ENCODE measurements at regions not wholly inside any gene's neighbourhood (a gene's known extent, or its start where the extent isn't known, plus 50 kb on each side); places are given as distances from the start of the nearest gene placed in this dataset.

DNA sequence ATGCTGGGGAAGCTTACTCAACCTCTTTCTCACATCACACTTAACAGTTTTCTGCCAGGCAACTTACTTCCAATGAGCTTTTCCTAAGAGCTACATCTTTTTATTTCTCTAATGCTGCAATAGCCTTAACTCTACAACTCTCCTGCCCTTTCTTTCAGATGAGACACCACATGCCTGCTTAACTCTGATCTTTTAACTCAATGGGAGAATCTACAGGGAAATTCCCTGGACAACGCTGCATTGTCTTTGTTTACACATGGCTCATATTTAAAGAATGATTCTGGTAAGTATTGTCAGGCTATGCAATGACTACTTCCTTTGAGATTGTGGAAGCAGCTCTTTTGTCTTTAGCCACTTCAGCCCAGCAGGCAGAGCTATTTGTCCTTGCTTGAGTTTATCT, 353.1 kb upstream of the BCHE start:
- TF ChIP-seq POLR2A (IDR thresholded peaks at IDR 0.05) (no peak), CTCF (IDR thresholded peaks at IDR 0.05 in 4 of 5, conservative IDR thresholded peaks at IDR 0.05 in 1 of 5) (no peak)

Data from gastrocnemius medialis (tissue), 4 donors.